Activated CD4-positive, alpha-beta T cell treated with anti-CD3 and anti-CD28 coated beads, Interleukin-2, amount 10 ng/mL, durations not matched to agents 7 days and 5 days (primary cell): ENCODE measurements at regions not wholly inside any gene's neighbourhood (a gene's known extent, or its start where the extent isn't known, plus 50 kb on each side); places are given as distances from the start of the nearest gene placed in this dataset.
A peak's percentile ranks its signal among the peaks of the same experiment; 100 is the strongest.

Source experiments
- CTCF ChIA-PET: fragments of 350-600 bp; sonication (Branson Sonifier 250); formaldehyde crosslinking; loops from one replicate; lab custom pipeline; 2021; ENCODE audit warnings: antibody characterized with exemption; lab: Charles Lee
- POLR2A ChIA-PET: fragments of 350-600 bp; sonication (Branson Sonifier 250); formaldehyde crosslinking; loops from one replicate; lab custom pipeline; 2021; ENCODE audit warnings: antibody characterized with exemption; lab: Charles Lee
- DNase-seq: peaks from one replicate; pipeline ENCODE4 v3.0.0-alpha.2; 2020
- H3K27ac Mint-ChIP-seq: one replicate; pipeline ENCODE4 v1.8.0; 2021; ENCODE audit warnings: mild to moderate bottlenecking, moderate library complexity, mixed read lengths
- H3K27me3 Mint-ChIP-seq: one replicate; pipeline ENCODE4 v1.8.0; 2021; ENCODE audit warnings: mixed read lengths
- H3K36me3 Mint-ChIP-seq: one replicate; pipeline ENCODE4 v1.8.0; 2021; ENCODE audit warnings: low read depth, mixed read lengths
- H3K4me1 Mint-ChIP-seq: one replicate; pipeline ENCODE4 v1.8.0; 2021; ENCODE audit warnings: mixed read lengths
- H3K4me3 Mint-ChIP-seq: one replicate; pipeline ENCODE4 v1.8.0; 2021; ENCODE audit warnings: mild to moderate bottlenecking, moderate library complexity, mixed read lengths
- H3K9me3 Mint-ChIP-seq: one replicate; pipeline ENCODE4 v1.8.0; 2021; ENCODE audit warnings: mixed read lengths

- DNase-seq, result no peak
- no peaks in the 10 kb centered on the region for H3K36me3 Mint-ChIP-seq
- H3K27me3 Mint-ChIP-seq, result peaks cover 6% of the 10 kb centered on the region
- no peak overlapping the region for H3K4me3 Mint-ChIP-seq
- no peaks in the 10 kb centered on the region for H3K9me3 Mint-ChIP-seq
- ChIA-PET CTCF (interaction anchor here (1.0 to 2.6 kb wide), 4 partner anchors 10 to 250 kb away, joined by 3 to 8 read pairs (median 5); no protein-coding TSS in a partner anchor), POLR2A (no interaction called here)
- H3K4me1 Mint-ChIP-seq, result peaks cover 21% of the 10 kb centered on the region
- H3K27ac Mint-ChIP-seq, result no peak overlapping the region
Measured at GRCh38 chr2:64857581-64858471, 131.4 kb upstream of the SLC1A4 start.

- Mint-ChIP-seq H3K27me3 (peaks cover 6% of the 10 kb centered on the region), H3K9me3 (no peaks in the 10 kb centered on the region), H3K4me1 (peaks cover 16% of the 10 kb centered on the region), H3K4me3 (no peak overlapping the region), H3K27ac (no peak overlapping the region), H3K36me3 (no peaks in the 10 kb centered on the region)
- ChIA-PET CTCF (interaction anchor here (0.7 to 2.6 kb wide), 10 partner anchors 21 to 336 kb away, joined by 3 to 8 read pairs (median 4); partner anchors contain the start of gene SERTAD2), POLR2A (no interaction called here)
- DNase-seq, result no peak
Measured at GRCh38 chr2:64858541-64859311, 130.5 kb upstream of the SLC1A4 start.

- ChIA-PET POLR2A (no interaction called here), CTCF (interaction anchor here (0.6 to 2.6 kb wide), 15 partner anchors 11 to 337 kb away, joined by 3 to 8 read pairs (median 3); partner anchors contain the start of gene SERTAD2)
- no peak overlapping the region for H3K27ac Mint-ChIP-seq
- no peaks in the 10 kb centered on the region for H3K9me3 Mint-ChIP-seq
- H3K27me3 Mint-ChIP-seq, result peaks cover 6% of the 10 kb centered on the region
- H3K36me3 Mint-ChIP-seq, result no peaks in the 10 kb centered on the region
- DNase-seq, result no peak
- H3K4me1 Mint-ChIP-seq, result peaks cover 10% of the 10 kb centered on the region
- H3K4me3 Mint-ChIP-seq, result no peak overlapping the region
Measured at GRCh38 chr2:64859312-64860212, 129.6 kb upstream of the SLC1A4 start.

GRCh38 chr2:64860276-64860885 lies 128.8 kb upstream of the SLC1A4 start:
- POLR2A ChIA-PET, result no interaction called here
- no peak overlapping the region for H3K4me3 Mint-ChIP-seq
- no peaks in the 10 kb centered on the region for H3K9me3 Mint-ChIP-seq
- no peak overlapping the region for H3K27ac Mint-ChIP-seq
- peaks cover 3% of the 10 kb centered on the region for H3K4me1 Mint-ChIP-seq
- no peaks in the 10 kb centered on the region for H3K36me3 Mint-ChIP-seq
- CTCF ChIA-PET, result interaction anchor here (0.6 to 2.6 kb wide), 6 partner anchors 12 to 253 kb away, joined by 3 to 8 read pairs (median 4); no protein-coding TSS in a partner anchor
- peaks cover 6% of the 10 kb centered on the region for H3K27me3 Mint-ChIP-seq
- no peak for DNase-seq

- no peak overlapping the region for H3K27ac Mint-ChIP-seq
- peaks cover 3% of the 10 kb centered on the region for H3K4me1 Mint-ChIP-seq
- DNase-seq, result no peak
- CTCF ChIA-PET, result interaction anchor here (0.9 to 2.8 kb wide), 4 partner anchors 12 to 216 kb away, joined by 3 to 9 read pairs (median 3); partner anchors contain the start of gene SERTAD2
- POLR2A ChIA-PET, result no interaction called here
- no peaks in the 10 kb centered on the region for H3K36me3 Mint-ChIP-seq
- no peaks in the 10 kb centered on the region for H3K9me3 Mint-ChIP-seq
- peaks cover 6% of the 10 kb centered on the region for H3K27me3 Mint-ChIP-seq
- no peak overlapping the region for H3K4me3 Mint-ChIP-seq
Measured at GRCh38 chr2:64860936-64861335, 128.3 kb upstream of the SLC1A4 start.

- peaks cover 8% of the 10 kb centered on the region for H3K27me3 Mint-ChIP-seq
- no peak overlapping the region for H3K27ac Mint-ChIP-seq
- H3K9me3 Mint-ChIP-seq, result no peaks in the 10 kb centered on the region
- H3K36me3 Mint-ChIP-seq, result no peaks in the 10 kb centered on the region
- DNase-seq, result no peak
- ChIA-PET POLR2A (no interaction called here), CTCF (interaction anchor here (0.9 to 2.8 kb wide), 4 partner anchors 13 to 275 kb away, joined by 3 to 9 read pairs (median 5); partner anchors contain the start of gene SERTAD2)
- no peak overlapping the region for H3K4me3 Mint-ChIP-seq
- peaks cover 6% of the 10 kb centered on the region for H3K4me1 Mint-ChIP-seq
Measured at GRCh38 chr2:64861452-64862397, 127.5 kb upstream of the SLC1A4 start.

GRCh38 chr2:64862623-64863022 lies 126.6 kb upstream of the SLC1A4 start:
- Mint-ChIP-seq H3K9me3 (no peaks in the 10 kb centered on the region), H3K36me3 (no peaks in the 10 kb centered on the region), H3K27ac (no peak overlapping the region), H3K27me3 (peaks cover 12% of the 10 kb centered on the region), H3K4me3 (no peak overlapping the region), H3K4me1 (peaks cover 6% of the 10 kb centered on the region)
- ChIA-PET CTCF (interaction anchor here (1.5 to 2.8 kb wide), 4 partner anchors 14 to 276 kb away, joined by 3 to 9 read pairs (median 5); partner anchors contain the start of gene SERTAD2), POLR2A (no interaction called here)
- DNase-seq, result no peak

GRCh38 chr2:64863097-64863820 lies 125.9 kb upstream of the SLC1A4 start:
- peaks cover 6% of the 10 kb centered on the region for H3K4me1 Mint-ChIP-seq
- ChIA-PET POLR2A (no interaction called here), CTCF (interaction anchor here (1.2 to 2.8 kb wide), 6 partner anchors 14 to 276 kb away, joined by 3 to 9 read pairs (median 4); partner anchors contain the start of gene SERTAD2)
- no peaks in the 10 kb centered on the region for H3K9me3 Mint-ChIP-seq
- no peak overlapping the region for H3K4me3 Mint-ChIP-seq
- peaks cover 12% of the 10 kb centered on the region for H3K27me3 Mint-ChIP-seq
- H3K27ac Mint-ChIP-seq, result no peak overlapping the region
- no peaks in the 10 kb centered on the region for H3K36me3 Mint-ChIP-seq
- no peak for DNase-seq

GRCh38 chr2:64865073-64865830 lies 123.9 kb upstream of the SLC1A4 start:
- Mint-ChIP-seq H3K4me3 (peak overlapping the region; percentile 59), H3K4me1 (peaks cover 3% of the 10 kb centered on the region), H3K9me3 (no peaks in the 10 kb centered on the region), H3K27me3 (peaks cover 8% of the 10 kb centered on the region), H3K27ac (no peak overlapping the region), H3K36me3 (no peaks in the 10 kb centered on the region)
- ChIA-PET POLR2A (no interaction called here), CTCF (interaction anchor here (0.9 to 1.1 kb wide), 2 partner anchors 14 to 220 kb away, joined by 3 to 5 read pairs; no protein-coding TSS in a partner anchor)
- DNase-seq, result peak; percentile 56

GRCh38 chr2:64865831-64866345 lies 123.3 kb upstream of the SLC1A4 start:
- no peak for DNase-seq
- Mint-ChIP-seq H3K4me3 (no peak overlapping the region), H3K27me3 (peaks cover 8% of the 10 kb centered on the region), H3K27ac (no peak overlapping the region), H3K4me1 (peaks cover 3% of the 10 kb centered on the region), H3K9me3 (no peaks in the 10 kb centered on the region), H3K36me3 (no peaks in the 10 kb centered on the region)
- POLR2A ChIA-PET, result no interaction called here
- CTCF ChIA-PET, result no interaction called here
